ENCODE measurements at regions not wholly inside any gene's neighbourhood (a gene's known extent, or its start where the extent isn't known, plus 50 kb on each side); places are given as distances from the start of the nearest gene placed in this dataset.

- TF ChIP-seq CTCF (IDR thresholded peaks at IDR 0.05) (no peak), EZH2 (IDR thresholded peaks at IDR 0.05; ENCODE audit: borderline replicate concordance, insufficient read depth, low read depth, low read length, poor library complexity, severe bottlenecking) (no peak)
These were observed 1606.3 kb upstream of the LRRTM3 start for GRCh38 chr10:65319493-65319892.

All from B cell (primary cell).